ENCODE measurements at regions not wholly inside any gene's neighbourhood (a gene's known extent, or its start where the extent isn't known, plus 50 kb on each side); places are given as distances from the start of the nearest gene placed in this dataset.
"Not testable (repeated sequence)": the region's sequence is repeated elsewhere in the genome, so short reads cannot be mapped to it uniquely, and the experiment has no call there.

DNA sequence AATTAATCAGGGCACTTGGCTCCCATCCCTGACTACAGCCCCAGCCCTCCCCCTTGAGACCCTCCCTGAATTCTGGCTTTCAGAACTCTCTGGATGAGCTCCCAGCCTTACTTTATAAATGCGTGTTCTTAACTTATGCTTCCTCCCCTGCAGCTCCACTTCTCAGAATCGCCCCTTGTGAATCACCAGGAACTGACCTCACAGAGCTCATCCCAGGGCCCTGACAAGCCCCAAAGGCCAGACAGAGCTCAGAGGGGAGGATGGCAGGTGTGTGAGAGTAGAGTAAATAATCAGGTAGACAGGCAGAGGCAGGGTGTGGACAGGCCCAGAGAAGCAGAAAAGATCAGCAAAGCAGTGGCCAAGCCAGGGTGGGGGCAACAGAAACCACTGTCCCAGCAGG is 68.2 kb upstream of the FOXN3 start:
- DNase-seq, result peak; percentile 50

DNA sequence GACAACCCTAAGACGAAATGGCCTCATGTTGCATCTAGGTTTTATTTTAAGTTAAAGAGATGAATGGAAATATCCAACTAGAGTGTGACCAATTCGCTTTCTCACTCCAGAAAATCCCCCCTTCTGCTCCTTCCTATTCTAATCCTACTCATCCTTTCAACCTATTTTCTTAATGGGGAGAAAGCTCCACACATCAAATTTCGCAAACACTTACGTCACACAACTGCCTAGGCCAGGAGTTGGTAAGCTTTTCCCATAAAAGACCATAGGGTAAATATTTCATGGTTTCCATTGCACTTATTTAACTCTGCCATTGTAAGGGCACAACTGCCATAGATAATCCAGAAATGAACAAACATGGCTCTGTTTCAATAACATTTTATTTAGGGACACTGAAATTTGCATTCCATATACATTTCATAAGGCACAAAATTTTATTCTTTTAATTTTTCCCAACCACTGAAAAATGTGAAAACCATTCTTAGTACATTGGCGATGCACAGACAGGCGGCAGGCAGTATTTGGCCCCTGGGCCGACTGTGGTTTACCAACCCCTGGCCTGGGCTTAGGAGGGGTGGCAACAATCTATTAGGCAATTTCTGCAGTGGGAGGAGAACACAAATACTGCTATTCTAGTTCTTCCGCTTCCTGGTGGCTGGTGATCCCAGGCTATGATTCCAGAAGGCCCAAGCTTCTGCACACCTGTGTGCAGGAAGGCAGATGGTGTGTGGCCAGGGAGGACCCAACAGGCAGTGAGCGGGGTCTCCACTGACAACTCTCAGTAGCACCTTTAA is 67.2 kb upstream of the FOXN3 start:
- peak; percentile 93 for DNase-seq

DNA sequence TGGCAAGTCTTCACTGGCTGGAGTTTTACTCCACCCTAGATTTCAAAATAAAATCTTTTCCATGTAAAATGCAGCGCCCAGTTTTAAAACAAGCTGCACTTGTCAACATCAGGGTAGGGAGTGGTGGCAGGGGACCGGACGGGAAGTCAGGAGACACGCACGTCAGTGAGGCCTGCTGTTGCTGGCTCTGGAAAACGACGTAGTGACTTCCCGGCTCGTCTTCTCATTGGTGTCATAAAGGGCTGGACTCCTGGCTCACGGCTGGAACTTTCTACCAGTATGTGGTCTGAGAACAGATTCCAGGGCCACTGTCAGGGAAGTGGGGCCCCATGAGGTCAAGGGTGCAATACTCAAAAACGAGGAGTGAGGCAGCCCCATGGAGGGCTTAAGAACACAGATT is 64.2 kb upstream of the FOXN3 start:
- DNase-seq, result no peak

DNA sequence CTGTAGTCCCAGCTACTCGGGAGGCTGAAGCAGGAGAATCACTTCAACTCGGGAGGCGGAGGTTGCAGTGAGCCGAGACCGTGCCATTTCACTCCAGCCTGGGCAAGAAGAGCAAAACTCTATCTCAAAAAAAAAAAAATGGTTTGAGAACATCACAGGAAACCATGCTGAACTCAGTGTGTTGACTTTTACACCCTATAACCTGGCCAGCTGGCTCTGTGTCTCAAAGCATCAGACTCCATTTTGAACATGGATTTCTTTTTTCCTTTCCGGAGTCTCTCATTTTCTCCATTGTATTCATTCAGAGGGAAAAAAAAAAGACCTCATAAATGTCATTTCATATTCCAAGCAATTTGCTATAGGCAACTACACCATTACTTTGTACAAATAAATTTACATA is 63.2 kb upstream of the FOXN3 start:
- no peak for DNase-seq

DNA sequence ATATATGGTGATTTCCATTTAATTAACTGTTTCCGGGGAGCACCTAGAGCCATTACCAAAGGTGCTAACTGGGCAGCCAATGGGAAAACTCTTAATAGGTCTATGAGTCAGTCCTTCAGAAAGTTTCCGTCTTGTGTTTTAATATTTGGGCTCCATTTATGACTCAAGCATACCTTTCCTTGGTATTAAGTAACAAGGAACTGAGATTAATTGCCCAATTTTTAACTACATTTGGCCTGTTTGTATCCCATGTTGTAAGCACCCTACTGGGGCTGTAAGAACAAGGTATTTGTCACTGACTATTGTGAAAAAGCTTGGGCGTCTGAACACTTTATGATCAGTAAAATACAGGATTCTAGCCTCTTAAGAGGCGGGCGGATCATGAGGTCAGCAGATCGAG is 62.8 kb upstream of the FOXN3 start:
- DNase-seq, result peak; percentile 62

DNA sequence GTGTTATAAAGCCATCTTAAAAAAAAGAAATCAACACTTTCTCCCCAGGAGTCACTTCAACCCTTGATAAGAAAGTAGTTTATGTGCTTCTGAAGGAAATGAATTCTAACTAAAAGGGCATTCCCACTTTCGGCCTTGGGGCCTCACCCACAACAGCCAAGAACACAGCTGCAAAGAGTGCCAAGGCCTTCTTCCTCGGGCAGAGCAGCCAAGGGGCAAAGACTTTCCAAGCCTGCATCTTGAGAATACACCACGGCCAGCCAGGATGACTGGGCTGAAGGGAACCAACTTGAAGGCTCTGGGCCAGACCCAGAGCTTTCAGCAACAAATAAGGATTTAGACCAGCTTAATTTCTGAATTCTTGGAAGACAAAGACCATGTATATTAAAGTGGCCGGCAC is 60.4 kb upstream of the FOXN3 start:
- DNase-seq, result no peak

DNA sequence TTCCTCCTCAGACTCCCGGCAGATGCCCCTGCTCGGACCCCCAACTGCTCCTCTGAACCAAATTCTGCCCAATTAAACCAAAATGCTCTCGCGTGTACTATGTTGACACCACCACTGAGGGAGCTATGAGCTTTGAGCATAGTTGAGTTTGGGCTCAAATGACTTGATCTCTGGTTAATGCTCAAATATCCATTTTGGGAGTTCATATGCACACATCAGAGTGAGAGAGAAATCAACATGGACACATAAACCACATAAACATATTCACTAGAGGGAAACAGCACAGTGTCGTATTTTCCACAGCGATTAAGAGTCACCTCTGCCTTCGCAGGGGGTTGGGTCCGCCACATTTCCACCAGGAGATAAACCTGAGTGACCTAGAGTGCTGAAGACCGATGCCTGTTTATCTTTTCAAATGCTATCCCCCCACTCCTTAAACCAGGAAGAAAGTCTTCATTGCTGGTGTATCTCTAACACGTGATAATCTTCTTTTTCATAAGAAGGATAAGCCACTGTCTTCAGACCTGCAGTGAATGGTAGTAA is 59.4 kb upstream of the FOXN3 start:
- DNase-seq, result no peak

DNA sequence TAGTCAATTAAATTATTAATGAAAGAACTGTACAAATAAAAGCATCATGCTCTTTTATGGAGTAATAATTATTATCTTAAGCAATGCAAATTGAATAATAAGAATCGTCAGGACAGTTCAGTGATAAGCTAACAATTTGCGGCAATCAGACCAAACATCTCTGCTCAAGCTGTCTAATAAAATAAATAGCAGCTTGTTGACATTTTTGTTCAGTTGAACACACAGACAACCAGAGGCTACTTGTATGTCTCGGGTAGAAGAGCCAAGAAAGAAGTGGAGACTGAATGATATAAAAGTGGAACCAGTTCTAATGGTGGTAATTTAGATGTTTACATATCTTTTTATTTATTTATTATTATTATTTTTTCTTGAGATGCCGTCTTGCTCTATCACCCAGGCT is 57.4 kb upstream of the FOXN3 start:
- DNase-seq, result no peak

DNA sequence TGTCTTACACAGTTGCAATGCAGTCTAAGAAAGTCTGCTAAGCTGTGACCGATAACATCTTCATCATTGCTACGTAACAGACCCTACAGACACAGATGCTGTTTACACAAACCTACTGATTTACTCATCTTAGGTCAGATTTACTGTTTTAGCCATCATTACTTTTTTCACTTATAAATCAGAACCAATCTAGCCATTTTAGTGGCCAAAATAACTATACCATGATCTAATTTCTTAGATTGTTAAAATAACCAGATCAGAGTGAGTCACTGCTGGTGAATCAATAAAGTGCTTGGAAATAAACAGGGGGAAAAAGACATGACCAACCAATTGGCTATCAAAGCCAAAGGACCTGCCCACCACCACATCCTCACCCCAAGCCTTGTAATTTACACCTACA is 57.0 kb upstream of the FOXN3 start:
- no peak for DNase-seq

DNA sequence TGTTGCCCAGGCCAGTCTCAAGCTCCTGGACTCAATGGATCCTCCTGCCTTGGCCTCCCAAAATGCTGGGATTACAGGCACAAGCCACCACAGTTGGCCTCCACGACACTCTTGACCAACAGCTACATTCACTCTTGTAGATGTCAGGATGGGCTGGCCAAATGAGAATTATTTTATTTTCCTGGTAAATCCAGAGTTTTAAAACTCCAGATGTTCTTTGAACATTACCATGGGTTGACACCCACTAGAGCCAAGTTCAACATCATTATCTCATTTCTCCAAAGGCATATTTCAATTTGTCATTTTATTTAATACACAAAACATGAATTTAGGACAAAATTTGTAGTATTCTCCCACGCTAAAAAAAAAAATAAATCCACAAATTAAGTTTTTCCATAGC is 56.5 kb upstream of the FOXN3 start:
- no peak for DNase-seq

DNA sequence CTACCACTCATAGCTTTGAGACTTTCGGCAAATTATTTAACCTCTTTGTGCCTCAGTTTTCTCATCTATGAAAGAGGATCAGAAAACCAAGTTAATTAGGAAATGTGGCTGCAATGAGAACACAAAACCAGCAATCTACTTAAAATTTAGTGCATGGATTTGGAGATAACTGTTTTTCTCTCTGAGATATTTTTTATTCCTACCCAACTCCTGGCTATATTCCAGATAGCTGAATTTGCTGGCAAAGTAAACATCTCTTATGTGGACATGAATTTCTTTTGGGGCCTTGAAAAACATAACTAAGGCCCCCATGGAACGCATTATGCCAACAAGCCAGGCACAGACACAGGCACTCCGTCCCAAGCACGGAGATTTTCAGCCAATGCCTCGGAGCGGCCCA is 53.4 kb upstream of the FOXN3 start:
- no peak for DNase-seq

DNA sequence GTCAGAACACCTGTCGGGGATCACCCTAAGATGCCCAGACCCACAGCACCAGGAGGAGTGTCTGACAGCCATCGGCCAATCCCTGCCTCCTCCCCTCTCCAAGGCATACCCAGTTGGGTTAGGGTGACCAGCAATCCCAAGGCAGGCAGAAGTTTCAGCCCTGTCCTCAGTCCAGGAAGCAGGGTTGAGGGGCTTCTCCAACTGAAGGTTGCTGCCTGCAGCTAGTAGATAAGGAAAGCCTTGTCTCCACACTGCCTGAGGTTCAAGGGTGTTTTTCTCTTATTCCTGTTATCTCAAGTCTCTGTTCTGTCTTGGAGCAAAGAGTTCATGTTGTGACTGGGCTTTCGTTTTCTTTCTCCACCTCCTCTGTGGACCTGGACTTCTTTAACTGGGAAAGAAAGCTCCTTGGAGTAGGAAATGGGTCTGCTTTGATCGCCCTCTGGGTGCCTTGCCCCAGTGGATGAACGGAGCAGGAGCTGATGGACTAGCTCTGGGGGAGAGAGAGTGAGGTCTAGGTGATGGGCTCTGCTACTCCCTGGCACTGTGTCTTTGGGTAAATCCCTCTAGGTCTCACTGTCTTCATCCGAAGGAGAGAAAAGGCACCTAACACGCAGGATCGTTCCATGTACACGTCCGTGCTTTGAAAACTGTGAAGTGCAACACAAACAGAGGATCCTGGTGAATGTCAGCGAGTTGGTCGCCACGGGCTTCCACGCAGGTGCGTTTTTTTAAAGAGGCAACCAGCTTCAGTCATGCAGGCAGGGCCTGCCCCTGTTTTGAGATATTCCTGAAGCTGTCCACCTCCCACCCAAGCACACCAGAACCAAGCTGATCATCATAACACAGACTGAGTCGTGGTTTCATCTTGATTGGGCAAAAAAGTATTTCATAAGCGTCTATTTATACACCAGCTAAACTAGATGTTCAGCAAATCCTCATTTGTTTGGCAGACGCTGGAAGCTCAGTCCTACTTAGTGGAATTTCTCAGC is 52.5 kb upstream of the FOXN3 start:
- DNase-seq, result peak; percentile 71

DNA sequence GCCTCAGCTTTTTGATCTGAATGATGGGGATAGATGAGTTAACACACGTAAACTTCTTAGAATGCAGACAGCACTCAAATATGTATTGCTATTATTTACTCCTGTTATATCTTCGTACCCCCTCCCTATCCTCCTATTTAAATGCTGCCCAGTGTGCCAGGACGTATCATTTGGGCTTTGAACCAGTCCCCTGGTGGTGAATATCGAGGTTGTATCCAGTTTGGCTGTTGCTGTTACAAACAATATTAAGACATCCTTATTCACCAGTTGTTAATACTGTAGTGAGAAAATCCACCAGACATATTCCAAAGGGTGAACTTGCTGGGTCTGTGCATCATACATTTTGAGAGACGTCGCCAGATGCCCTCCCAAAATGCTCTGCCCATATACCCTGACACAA is 51.5 kb upstream of the FOXN3 start:
- no peak for DNase-seq

DNA sequence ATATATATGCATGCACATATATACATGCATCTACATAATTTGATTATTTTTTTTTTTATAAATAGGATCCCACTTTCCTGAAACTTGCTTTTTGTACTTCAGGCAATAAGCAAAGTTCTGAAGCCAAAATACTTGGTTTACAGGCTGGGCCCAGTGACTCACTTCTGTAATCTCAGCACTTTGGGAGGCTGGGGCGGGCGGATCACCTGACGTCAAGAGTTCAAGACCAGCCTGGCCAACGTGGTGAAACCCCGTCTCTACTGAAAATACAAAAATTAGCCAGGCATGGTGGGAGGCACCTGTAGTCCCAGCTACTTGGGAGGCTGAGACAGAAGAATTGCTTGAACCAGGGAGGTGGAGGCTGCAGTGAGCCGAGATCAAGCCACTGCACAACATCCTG is 51.0 kb upstream of the FOXN3 start:
- DNase-seq, result not testable (repeated sequence)

DNA sequence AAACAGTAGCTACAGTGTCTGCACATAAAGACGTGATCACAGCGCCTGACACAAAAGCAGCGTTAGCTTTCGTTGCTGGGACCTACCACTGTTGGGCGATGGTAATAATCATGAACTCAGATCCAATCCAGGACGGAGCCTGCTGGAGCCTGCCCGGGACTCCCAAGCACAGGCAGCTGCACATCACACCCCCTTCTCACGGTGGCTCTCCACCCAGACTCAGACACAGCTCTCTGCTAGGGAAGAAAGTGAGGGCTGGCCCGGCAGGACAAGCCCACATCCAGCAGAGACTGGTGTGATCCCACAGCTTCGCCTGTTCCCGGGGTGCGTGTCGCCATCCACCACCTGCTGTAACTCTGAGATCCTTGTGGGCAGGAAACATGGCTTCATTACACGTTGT is 49.9 kb upstream of the FOXN3 start:
- DNase-seq, result no peak

Data from MV-4-11 (cell line).